ENCODE measurements at regions not wholly inside any gene's neighbourhood (a gene's known extent, or its start where the extent isn't known, plus 50 kb on each side); places are given as distances from the start of the nearest gene placed in this dataset.

DNA sequence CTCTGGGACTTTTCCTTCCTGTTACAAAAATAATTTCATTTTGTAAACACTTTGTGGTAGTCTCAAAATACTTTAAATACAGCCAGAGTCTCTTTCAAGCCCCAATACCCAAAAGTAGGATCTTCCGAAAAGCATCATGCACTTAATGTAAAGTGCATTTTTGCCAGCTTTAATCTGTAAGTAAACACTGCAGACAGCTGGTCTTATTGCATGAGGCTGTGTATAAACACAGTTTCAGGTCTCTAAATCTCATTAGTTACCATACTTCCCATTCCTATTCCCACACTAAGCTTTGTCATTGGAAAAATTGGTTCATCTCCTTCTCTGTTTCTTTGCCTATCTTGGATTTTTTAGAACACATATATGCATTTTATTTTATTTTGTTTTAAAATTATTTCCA is 87.6 kb upstream of the GNAI1 start:
- H3K27me3 ChIP-seq (replicated peaks; ENCODE audit: insufficient read depth, low read length) = no peaks in the 10 kb centered on the region
- no peak for DNase-seq
- no peaks in the 10 kb centered on the region for H4K20me1 ChIP-seq (ENCODE audit: insufficient read depth, low read length)
- no peak overlapping the region for H2AFZ ChIP-seq (ENCODE audit: low read length)
- H3K79me2 ChIP-seq (ENCODE audit: low read length) = no peaks in the 10 kb centered on the region
- no peaks in the 10 kb centered on the region for H3K4me1 ChIP-seq (ENCODE audit: low read length)
- no peak overlapping the region for H3K4me3 ChIP-seq (ENCODE audit: low read length)
- no peaks in the 10 kb centered on the region for H3K9me2 ChIP-seq (replicated peaks; ENCODE audit: insufficient read depth, low read length)
- H3K27ac ChIP-seq (ENCODE audit: low read length) = no peak overlapping the region
- H3K9me3 ChIP-seq (replicated peaks; ENCODE audit: insufficient read depth, low read length) = no peaks in the 10 kb centered on the region
- no peak overlapping the region for H3K9ac ChIP-seq (ENCODE audit: low read length)
- TF ChIP-seq EZH2phosphoT487 (IDR thresholded peaks at IDR 0.05; ENCODE audit: low read length) (no peak), EZH2 (optimal IDR thresholded peaks at IDR 0.05; ENCODE audit: low read depth, low read length) (no peak)
- TF ChIP-seq, protein P1, sequence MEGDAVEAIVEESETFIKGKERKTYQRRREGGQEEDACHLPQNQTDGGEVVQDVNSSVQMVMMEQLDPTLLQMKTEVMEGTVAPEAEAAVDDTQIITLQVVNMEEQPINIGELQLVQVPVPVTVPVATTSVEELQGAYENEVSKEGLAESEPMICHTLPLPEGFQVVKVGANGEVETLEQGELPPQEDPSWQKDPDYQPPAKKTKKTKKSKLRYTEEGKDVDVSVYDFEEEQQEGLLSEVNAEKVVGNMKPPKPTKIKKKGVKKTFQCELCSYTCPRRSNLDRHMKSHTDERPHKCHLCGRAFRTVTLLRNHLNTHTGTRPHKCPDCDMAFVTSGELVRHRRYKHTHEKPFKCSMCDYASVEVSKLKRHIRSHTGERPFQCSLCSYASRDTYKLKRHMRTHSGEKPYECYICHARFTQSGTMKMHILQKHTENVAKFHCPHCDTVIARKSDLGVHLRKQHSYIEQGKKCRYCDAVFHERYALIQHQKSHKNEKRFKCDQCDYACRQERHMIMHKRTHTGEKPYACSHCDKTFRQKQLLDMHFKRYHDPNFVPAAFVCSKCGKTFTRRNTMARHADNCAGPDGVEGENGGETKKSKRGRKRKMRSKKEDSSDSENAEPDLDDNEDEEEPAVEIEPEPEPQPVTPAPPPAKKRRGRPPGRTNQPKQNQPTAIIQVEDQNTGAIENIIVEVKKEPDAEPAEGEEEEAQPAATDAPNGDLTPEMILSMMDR (IDR thresholded peaks at IDR 0.05; ENCODE audit: low read length) = no peak
- H3F3A ChIP-seq (ENCODE audit: insufficient read depth, low read length) = no peaks in the 10 kb centered on the region
- no peak overlapping the region for H3K4me2 ChIP-seq (ENCODE audit: low read depth, low read length)
- no peaks in the 10 kb centered on the region for H3K36me3 ChIP-seq (replicated peaks; ENCODE audit: insufficient read depth, low read length)

DNA sequence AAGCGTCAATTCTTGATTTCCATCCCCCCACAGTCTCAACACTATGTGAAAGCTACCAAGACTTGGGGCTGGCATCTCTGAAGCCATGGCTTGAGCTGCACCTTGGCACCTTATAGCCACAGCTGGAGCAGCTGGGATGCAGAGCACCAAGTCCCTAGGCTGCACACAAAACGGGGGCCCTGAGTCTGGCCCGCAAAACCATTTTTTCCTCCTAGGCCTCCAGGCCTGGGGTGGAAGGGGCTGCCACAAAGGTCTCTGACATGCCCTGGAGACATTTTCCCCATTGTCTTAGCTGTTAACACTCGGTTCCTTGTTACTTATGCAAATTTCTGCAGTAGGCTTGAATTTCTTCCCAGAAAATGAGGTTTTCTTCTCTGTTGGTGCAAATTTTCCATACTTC is 89.8 kb upstream of the GNAI1 start:
- Histone ChIP-seq H3K9ac (ENCODE audit: low read length) (no peak overlapping the region), H3K4me1 (ENCODE audit: low read length) (no peaks in the 10 kb centered on the region), H4K20me1 (ENCODE audit: insufficient read depth, low read length) (no peaks in the 10 kb centered on the region), H3K4me2 (ENCODE audit: low read depth, low read length) (no peak overlapping the region), H3K36me3 (replicated peaks; ENCODE audit: insufficient read depth, low read length) (no peaks in the 10 kb centered on the region), H3K79me2 (ENCODE audit: low read length) (no peaks in the 10 kb centered on the region), H3K4me3 (ENCODE audit: low read length) (no peak overlapping the region), H3F3A (ENCODE audit: insufficient read depth, low read length) (no peaks in the 10 kb centered on the region), H3K27ac (ENCODE audit: low read length) (no peak overlapping the region), H3K9me2 (replicated peaks; ENCODE audit: insufficient read depth, low read length) (no peaks in the 10 kb centered on the region), H3K27me3 (replicated peaks; ENCODE audit: insufficient read depth, low read length) (no peaks in the 10 kb centered on the region), H2AFZ (ENCODE audit: low read length) (no peak overlapping the region), H3K9me3 (replicated peaks; ENCODE audit: insufficient read depth, low read length) (no peaks in the 10 kb centered on the region)
- TF ChIP-seq, protein P1 (IDR thresholded peaks at IDR 0.05; ENCODE audit: low read length) = no peak
- no peak for TF ChIP-seq EZH2phosphoT487 (IDR thresholded peaks at IDR 0.05; ENCODE audit: low read length)
- TF ChIP-seq EZH2 (optimal IDR thresholded peaks at IDR 0.05; ENCODE audit: low read depth, low read length) = no peak
- no peak for DNase-seq

DNA sequence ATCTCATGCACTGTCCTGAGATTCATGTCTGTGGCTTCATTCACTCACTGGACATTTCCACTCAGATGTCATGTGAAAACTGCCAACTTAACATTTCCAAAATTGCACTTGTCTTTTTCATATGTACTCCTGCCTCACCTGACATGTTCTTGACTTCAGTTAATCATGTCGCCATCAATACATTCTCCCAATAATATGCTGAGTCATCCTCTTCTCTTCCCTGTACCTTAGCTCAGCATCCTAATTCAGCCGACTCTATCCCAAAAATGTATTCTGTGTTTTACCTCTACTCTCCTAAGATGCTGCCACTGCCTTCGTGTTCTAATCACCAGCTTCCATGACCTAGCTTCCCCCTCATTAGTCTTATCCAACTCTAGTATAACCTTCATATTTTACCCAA is 93.9 kb upstream of the GNAI1 start:
- H2AFZ ChIP-seq (ENCODE audit: low read length) = no peak overlapping the region
- no peak overlapping the region for H3K4me3 ChIP-seq (ENCODE audit: low read length)
- H3K36me3 ChIP-seq (replicated peaks; ENCODE audit: insufficient read depth, low read length) = no peaks in the 10 kb centered on the region
- H3K27me3 ChIP-seq (replicated peaks; ENCODE audit: insufficient read depth, low read length) = no peaks in the 10 kb centered on the region
- no peak overlapping the region for H3K27ac ChIP-seq (ENCODE audit: low read length)
- no peak overlapping the region for H3K4me2 ChIP-seq (ENCODE audit: low read depth, low read length)
- no peaks in the 10 kb centered on the region for H3K9me2 ChIP-seq (replicated peaks; ENCODE audit: insufficient read depth, low read length)
- TF ChIP-seq EZH2phosphoT487 (IDR thresholded peaks at IDR 0.05; ENCODE audit: low read length) (no peak), EZH2 (optimal IDR thresholded peaks at IDR 0.05; ENCODE audit: low read depth, low read length) (no peak)
- TF ChIP-seq, protein P1 (IDR thresholded peaks at IDR 0.05; ENCODE audit: low read length) = no peak
- no peaks in the 10 kb centered on the region for H3K9me3 ChIP-seq (replicated peaks; ENCODE audit: insufficient read depth, low read length)
- H4K20me1 ChIP-seq (ENCODE audit: insufficient read depth, low read length) = no peaks in the 10 kb centered on the region
- no peak for DNase-seq
- no peak overlapping the region for H3K9ac ChIP-seq (ENCODE audit: low read length)
- H3K79me2 ChIP-seq (ENCODE audit: low read length) = no peaks in the 10 kb centered on the region
- no peaks in the 10 kb centered on the region for H3F3A ChIP-seq (ENCODE audit: insufficient read depth, low read length)
- H3K4me1 ChIP-seq (ENCODE audit: low read length) = no peaks in the 10 kb centered on the region
